Epithelial cell of esophagus (primary cell): ENCODE measurements at regions not wholly inside any gene's neighbourhood (a gene's known extent, or its start where the extent isn't known, plus 50 kb on each side); places are given as distances from the start of the nearest gene placed in this dataset.

Experiments
- DNase-seq: peaks from one replicate; pipeline ENCODE4 v3.0.0; 2010; ENCODE audit warnings: low read depth
- H3K4me3 ChIP-seq: 2 replicates; pipeline ENCODE4 v1.5.1; 2011; ENCODE audit warnings: mild to moderate bottlenecking, low read length, control low read depth
- TF ChIP-seq, protein P1 (sequence below): IDR thresholded peaks from 2 replicates; pipeline ENCODE4 v1.5.1; 2011; ENCODE audit warnings: low read depth, mild to moderate bottlenecking, low read length, control low read depth, inconsistent platforms; ENCODE audit not compliant: insufficient read depth; ENCODE audit errors: missing control alignments

DNA sequence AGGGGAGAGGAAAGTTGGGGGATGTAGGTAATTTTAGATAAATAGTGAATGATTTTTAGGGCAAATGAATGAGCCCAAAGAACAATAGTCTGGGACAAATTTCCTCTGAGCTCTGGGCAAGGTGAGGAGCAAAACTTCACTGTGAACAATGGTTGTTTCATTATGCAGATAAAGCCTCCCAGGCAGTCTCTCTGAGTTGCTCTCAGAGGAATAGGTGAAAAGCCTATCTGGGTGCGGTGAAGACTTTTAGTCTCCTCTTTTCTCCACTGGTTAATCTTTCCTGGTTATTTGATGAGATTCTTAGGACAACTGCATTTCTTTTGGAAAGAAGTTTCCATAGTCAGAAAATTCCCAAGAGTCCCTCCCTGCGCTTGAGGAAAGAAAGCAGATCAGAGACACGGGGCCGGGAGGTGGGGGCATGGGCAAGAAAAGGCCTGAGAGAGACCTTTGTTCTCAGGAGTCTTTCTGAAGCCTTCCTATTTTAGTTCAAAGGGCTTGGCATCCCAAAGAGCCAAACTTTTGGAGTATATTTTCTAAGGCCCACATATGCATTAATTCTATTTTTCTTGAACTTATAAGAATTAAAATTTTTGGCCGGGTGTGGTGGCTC lies 353.6 kb upstream of the SLCO3A1 start:
- H3K4me3 ChIP-seq, result no peak overlapping the region
- no peak for DNase-seq
- TF ChIP-seq, protein P1, sequence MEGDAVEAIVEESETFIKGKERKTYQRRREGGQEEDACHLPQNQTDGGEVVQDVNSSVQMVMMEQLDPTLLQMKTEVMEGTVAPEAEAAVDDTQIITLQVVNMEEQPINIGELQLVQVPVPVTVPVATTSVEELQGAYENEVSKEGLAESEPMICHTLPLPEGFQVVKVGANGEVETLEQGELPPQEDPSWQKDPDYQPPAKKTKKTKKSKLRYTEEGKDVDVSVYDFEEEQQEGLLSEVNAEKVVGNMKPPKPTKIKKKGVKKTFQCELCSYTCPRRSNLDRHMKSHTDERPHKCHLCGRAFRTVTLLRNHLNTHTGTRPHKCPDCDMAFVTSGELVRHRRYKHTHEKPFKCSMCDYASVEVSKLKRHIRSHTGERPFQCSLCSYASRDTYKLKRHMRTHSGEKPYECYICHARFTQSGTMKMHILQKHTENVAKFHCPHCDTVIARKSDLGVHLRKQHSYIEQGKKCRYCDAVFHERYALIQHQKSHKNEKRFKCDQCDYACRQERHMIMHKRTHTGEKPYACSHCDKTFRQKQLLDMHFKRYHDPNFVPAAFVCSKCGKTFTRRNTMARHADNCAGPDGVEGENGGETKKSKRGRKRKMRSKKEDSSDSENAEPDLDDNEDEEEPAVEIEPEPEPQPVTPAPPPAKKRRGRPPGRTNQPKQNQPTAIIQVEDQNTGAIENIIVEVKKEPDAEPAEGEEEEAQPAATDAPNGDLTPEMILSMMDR, result no peak

DNA sequence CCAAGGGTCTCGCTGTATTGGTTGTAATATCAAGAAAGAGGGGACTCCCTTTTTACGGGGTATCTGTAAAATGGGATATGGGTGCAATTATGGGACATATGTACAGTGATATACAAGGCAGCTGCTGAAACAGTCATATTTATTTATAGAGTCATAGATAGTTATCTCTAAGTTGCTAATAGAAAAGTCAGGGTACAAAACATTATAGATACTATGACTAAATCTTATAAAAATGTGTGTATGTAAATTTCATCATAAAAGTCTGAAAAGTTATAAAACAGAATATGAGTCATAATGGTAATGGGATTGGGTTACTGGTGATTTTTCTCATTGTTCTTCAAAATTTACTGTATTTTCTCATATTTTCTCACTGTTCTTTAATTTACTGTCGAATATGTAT lies 344.9 kb upstream of the SLCO3A1 start:
- TF ChIP-seq, protein P1, result no peak
- DNase-seq, result no peak

DNA sequence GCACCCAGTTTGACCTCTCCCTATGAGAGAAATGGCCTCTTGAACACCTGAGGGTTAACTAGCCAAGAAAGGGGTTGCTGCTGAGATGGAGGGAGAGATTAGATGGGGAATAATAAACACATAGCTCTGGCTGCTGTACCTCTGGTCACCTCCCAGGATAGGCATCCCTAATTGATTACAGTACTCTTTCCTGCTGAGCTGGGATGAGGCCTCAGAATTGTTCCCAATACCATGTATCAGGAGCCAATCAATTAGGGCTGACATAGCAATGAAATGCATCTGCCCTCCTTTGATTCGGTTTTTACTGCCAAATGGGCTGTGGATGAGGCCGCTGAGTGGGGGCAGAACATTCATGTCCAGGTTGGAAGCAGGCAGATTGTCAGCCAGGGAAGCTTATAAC lies 339.4 kb upstream of the SLCO3A1 start:
- TF ChIP-seq, protein P1, result no peak
- H3K4me3 ChIP-seq, result no peak overlapping the region
- no peak for DNase-seq

More for the DNA sequence above, 344.9 kb upstream of the SLCO3A1 start:
- H3K4me3 ChIP-seq, result no peak overlapping the region

DNA sequence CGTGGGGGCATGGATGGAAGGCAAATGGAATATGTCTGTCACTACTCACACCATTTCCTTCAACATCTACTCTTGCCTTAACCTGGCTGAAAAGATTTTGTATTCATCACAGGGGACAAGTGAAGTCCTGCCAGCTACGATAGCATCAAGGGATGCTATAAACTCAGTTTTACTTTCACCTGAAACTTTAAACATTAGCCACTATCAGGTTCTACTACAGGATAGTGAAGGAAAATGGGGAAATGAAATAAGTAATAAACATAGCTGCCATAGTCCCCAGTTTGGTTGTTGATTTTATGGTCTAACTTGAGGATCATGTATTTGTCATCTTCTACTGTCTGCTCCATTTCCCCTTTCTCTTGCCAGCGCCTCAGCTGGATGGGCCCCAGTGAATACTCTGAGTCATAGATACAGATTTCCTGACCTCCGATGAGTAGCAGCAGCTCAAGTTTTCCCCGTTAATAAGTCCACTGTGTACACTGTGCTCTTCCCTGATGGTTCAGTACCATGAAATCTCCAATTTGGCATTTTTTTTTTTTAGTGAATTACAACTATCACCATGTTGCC lies 338.2 kb upstream of the SLCO3A1 start:
- DNase-seq, result peak; percentile 76
- no peak overlapping the region for H3K4me3 ChIP-seq
- TF ChIP-seq, protein P1, result no peak

DNA sequence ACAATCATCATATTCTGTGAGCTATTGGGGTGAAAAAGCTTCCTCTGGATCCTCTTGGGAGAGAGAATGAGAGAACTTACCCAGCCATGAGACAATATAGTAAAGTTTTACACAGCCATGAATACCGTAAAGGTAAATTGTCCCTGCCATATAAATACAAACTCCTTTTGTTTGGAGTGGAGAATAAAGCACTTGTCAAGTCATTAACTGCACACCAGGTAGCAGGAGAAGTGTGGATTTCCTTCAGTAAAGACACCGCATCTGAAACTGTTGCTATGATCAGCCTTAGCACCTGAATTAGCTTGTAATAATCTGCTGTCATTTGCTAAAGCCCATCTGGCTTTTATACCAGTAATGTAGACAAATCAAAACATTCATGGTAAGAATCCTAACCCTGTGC lies 336.6 kb upstream of the SLCO3A1 start:
- H3K4me3 ChIP-seq, result no peak overlapping the region
- no peak for DNase-seq
- TF ChIP-seq, protein P1, result no peak

DNA sequence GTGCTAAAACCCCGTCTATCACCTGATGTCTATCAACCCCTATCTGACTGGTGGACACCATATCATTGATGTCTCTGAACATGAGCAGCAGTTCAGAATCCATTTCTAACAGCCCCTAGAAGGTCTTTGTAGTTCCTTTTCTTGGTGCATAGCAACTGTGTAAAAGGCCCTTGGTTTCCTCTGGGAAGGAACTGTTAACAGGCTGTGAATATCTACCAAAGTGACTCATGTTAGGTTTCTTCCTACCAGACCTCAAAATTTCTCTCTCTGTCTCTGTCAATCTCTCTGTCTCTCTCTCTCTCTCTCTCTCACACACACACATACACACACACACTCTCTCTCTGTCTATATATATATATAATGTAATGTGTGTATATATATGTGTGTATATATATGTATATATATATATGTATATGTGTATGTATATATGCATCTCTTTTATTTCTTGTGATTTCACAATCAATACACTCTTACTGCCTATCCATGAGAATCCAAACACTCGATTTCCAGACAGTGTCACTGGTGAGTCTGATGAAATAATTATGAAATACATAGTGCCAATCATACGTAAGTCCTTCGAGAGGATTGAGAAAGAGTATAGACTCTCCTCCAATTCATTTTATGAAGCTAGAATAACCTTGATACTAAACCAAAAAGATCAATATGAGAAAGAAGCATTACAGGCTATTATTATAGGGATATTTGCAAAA lies 335.9 kb upstream of the SLCO3A1 start:
- TF ChIP-seq, protein P1, result no peak
- no peak overlapping the region for H3K4me3 ChIP-seq
- peak; percentile 31 for DNase-seq

DNA sequence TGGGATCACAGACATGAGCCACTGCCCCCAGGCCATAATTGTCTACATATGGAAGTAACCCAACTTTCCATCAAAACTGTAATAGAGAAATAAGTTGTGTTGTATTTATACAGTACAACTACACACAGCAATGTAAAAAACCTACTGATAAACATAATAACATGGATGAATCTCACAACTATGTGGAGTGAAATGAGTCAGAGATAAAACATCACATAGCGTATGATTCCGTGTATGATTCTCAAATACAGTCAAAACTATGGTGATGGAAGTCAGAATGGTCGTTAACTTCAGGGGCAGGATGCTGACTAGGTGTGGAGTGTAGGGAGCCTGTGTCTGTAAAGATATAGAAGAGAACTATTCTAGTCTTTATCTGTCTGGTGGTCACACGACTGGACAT lies 332.7 kb upstream of the SLCO3A1 start:
- DNase-seq, result no peak
- TF ChIP-seq, protein P1, result no peak
- no peak overlapping the region for H3K4me3 ChIP-seq
